ENCODE measurements at regions not wholly inside any gene's neighbourhood (a gene's known extent, or its start where the extent isn't known, plus 50 kb on each side); places are given as distances from the start of the nearest gene placed in this dataset.

GRCh38 chr13:23488442-23488841 lies 54.9 kb upstream of the SACS start:
- DNase-seq (ENCODE audit: extremely low read depth, low read depth, low spot score) = peak; percentile 12

- DNase-seq (ENCODE audit: extremely low read depth, low read depth, low spot score) = no peak
These were observed 62.8 kb upstream of the SACS start for GRCh38 chr13:23496255-23496654.

- DNase-seq (ENCODE audit: extremely low read depth, low read depth, low spot score) = no peak
These were observed 63.7 kb upstream of the SACS start for GRCh38 chr13:23497191-23497590.

GRCh38 chr13:23500849-23501248 lies 67.3 kb upstream of the SACS start:
- no peak for DNase-seq (ENCODE audit: extremely low read depth, low read depth, low spot score)

- no peak for DNase-seq (ENCODE audit: extremely low read depth, low read depth, low spot score)
These were observed 66.0 kb upstream of the TNFRSF19 start for GRCh38 chr13:23504180-23504579.

- DNase-seq (ENCODE audit: extremely low read depth, low read depth, low spot score) = no peak
These were observed 65.2 kb upstream of the TNFRSF19 start for GRCh38 chr13:23505007-23505406.

- DNase-seq (ENCODE audit: extremely low read depth, low read depth, low spot score) = no peak
These were observed 64.0 kb upstream of the TNFRSF19 start for GRCh38 chr13:23506071-23506806.

- DNase-seq (ENCODE audit: extremely low read depth, low read depth, low spot score) = no peak
These were observed 63.4 kb upstream of the TNFRSF19 start for GRCh38 chr13:23506807-23507291.

- DNase-seq (ENCODE audit: extremely low read depth, low read depth, low spot score) = no peak
These were observed 60.2 kb upstream of the TNFRSF19 start for GRCh38 chr13:23509781-23510543.

GRCh38 chr13:23510544-23510916 lies 59.7 kb upstream of the TNFRSF19 start:
- DNase-seq (ENCODE audit: extremely low read depth, low read depth, low spot score) = no peak

GRCh38 chr13:23510979-23511735 lies 59.1 kb upstream of the TNFRSF19 start:
- DNase-seq (ENCODE audit: extremely low read depth, low read depth, low spot score) = no peak

GRCh38 chr13:23512762-23513395 lies 57.3 kb upstream of the TNFRSF19 start:
- no peak for DNase-seq (ENCODE audit: extremely low read depth, low read depth, low spot score)

GRCh38 chr13:23513455-23513854 lies 56.8 kb upstream of the TNFRSF19 start:
- no peak for DNase-seq (ENCODE audit: extremely low read depth, low read depth, low spot score)

- DNase-seq (ENCODE audit: extremely low read depth, low read depth, low spot score) = no peak
These were observed 56.1 kb upstream of the TNFRSF19 start for GRCh38 chr13:23514076-23514475.

- DNase-seq (ENCODE audit: extremely low read depth, low read depth, low spot score) = no peak
These were observed 55.1 kb upstream of the TNFRSF19 start for GRCh38 chr13:23515116-23515515.

- no peak for DNase-seq (ENCODE audit: extremely low read depth, low read depth, low spot score)
These were observed 54.0 kb upstream of the TNFRSF19 start for GRCh38 chr13:23516190-23516589.

- no peak for DNase-seq (ENCODE audit: extremely low read depth, low read depth, low spot score)
These were observed 53.5 kb upstream of the TNFRSF19 start for GRCh38 chr13:23516702-23517101.

- no peak for DNase-seq (ENCODE audit: extremely low read depth, low read depth, low spot score)
These were observed 52.0 kb upstream of the TNFRSF19 start for GRCh38 chr13:23518231-23518630.

Measured in glomerular endothelial cell (primary cell).